Caco-2 (cell line): ENCODE measurements at regions not wholly inside any gene's neighbourhood (a gene's known extent, or its start where the extent isn't known, plus 50 kb on each side); places are given as distances from the start of the nearest gene placed in this dataset.

Source experiments
- BruUV-seq: library from RNA; stranded (reverse); fragments of 400-500 nt; replicated peaks from 2 replicates; lab custom pipeline; 2021; lab: Mats Ljungman, UMichigan
- CTCF ChIA-PET: fragments of 300-600 bp; sonication (Branson Sonifier 250); formaldehyde crosslinking; loops from one replicate; lab custom pipeline; 2022; ENCODE audit warnings: antibody characterized with exemption; lab: Charles Lee
- POLR2A ChIA-PET: fragments of 300-600 bp; sonication (Branson Sonifier 250); formaldehyde crosslinking; loops from one replicate; lab custom pipeline; 2022; ENCODE audit warnings: antibody characterized with exemption; lab: Charles Lee
- DNase-seq, 2 experiments: peaks; one replicate each; pipeline versions ENCODE4 v3.0.0 to v3.0.0-alpha.2; 2020 to 2022
- H3K27me3 ChIP-seq: replicated peaks from 2 replicates; pipeline ENCODE4 v1.6.0; 2011; ENCODE audit warnings: low read length; ENCODE audit not compliant: control insufficient read depth, insufficient read depth
- H3K36me3 ChIP-seq: 2 replicates; pipeline ENCODE4 v1.5.1; 2011; ENCODE audit warnings: low read length; ENCODE audit not compliant: control insufficient read depth, insufficient read depth
- H3K4me1 ChIP-seq: fragments of 250-450 bp; sonication (Bioruptor Pico); 2 replicates; pipeline ENCODE4 v1.5.1; 2020; ENCODE audit warnings: mild to moderate bottlenecking
- H3K4me3 ChIP-seq: 2 replicates; pipeline ENCODE4 v1.5.1; 2011; ENCODE audit warnings: low read depth, mild to moderate bottlenecking, control low read depth, low read length
- H3K9me3 ChIP-seq: fragments of 250-450 bp; sonication (Bioruptor Pico); 2 replicates; pipeline ENCODE4 v1.5.1; 2020; ENCODE audit warnings: mild to moderate bottlenecking, moderate library complexity
- H3K27ac Mint-ChIP-seq: one replicate; pipeline ENCODE4 v1.8.0; 2022; ENCODE audit warnings: mixed read lengths; ENCODE audit not compliant: unreplicated experiment
- H3K27me3 Mint-ChIP-seq: one replicate; pipeline ENCODE4 v1.8.0; 2022; ENCODE audit warnings: mixed read lengths; ENCODE audit not compliant: insufficient read depth, unreplicated experiment
- H3K36me3 Mint-ChIP-seq: one replicate; pipeline ENCODE4 v1.8.0; 2022; ENCODE audit warnings: mild to moderate bottlenecking, mixed read lengths; ENCODE audit not compliant: insufficient read depth, unreplicated experiment
- H3K4me1 Mint-ChIP-seq: one replicate; pipeline ENCODE4 v1.8.0; 2022; ENCODE audit warnings: low read depth, mixed read lengths; ENCODE audit not compliant: unreplicated experiment
- H3K4me3 Mint-ChIP-seq: one replicate; pipeline ENCODE4 v1.8.0; 2022; ENCODE audit warnings: mild to moderate bottlenecking, moderate library complexity, mixed read lengths; ENCODE audit not compliant: unreplicated experiment
- H3K9me3 Mint-ChIP-seq: one replicate; pipeline ENCODE4 v1.8.0; 2022; ENCODE audit warnings: mixed read lengths; ENCODE audit not compliant: unreplicated experiment
- CTCF ChIP-seq, 2 experiments: fragments of 200-600 bp in 1 of 2; IDR thresholded peaks; 1 replicate in 1 of 2; 2 replicates in 1 of 2; pipeline versions ENCODE4 v1.5.1 to v1.8.0; 2011 to 2022; ENCODE audit warnings: antibody characterized with exemption in 1 of 2, control low read depth in 1 of 2, inconsistent platforms in 1 of 2, low read depth in 1 of 2, low read length in 1 of 2, mild to moderate bottlenecking in 1 of 2, moderate library complexity in 1 of 2; ENCODE audit not compliant: insufficient read depth in 1 of 2, severe bottlenecking in 1 of 2, unreplicated experiment in 1 of 2
- intact Hi-C: fragments of 100-400 bp; cut with micrococcal nuclease; formaldehyde crosslinking; loops from one replicate; pipeline ENCODE4 v1.10.0; 2022; ENCODE audit not compliant: unreplicated experiment

- H3K9me3 ChIP-seq, result peaks cover 21% of the 10 kb centered on the region
- no peaks in the 10 kb centered on the region for H3K36me3 ChIP-seq
- BruUV-seq, result no TSS peak
- peaks cover 49% of the 10 kb centered on the region for H3K9me3 Mint-ChIP-seq
- CTCF ChIA-PET, result no interaction called here
- no peak for DNase-seq
- H3K4me3 ChIP-seq, result no peak overlapping the region
- no peaks in the 10 kb centered on the region for H3K36me3 Mint-ChIP-seq
- POLR2A ChIA-PET, result no interaction called here
- H3K27me3 Mint-ChIP-seq, result no peaks in the 10 kb centered on the region
- no peak overlapping the region for H3K27ac Mint-ChIP-seq
- no peaks in the 10 kb centered on the region for H3K4me1 Mint-ChIP-seq
- H3K4me3 Mint-ChIP-seq, result no peak overlapping the region
- TF ChIP-seq CTCF (IDR thresholded peaks at IDR 0.05; ENCODE audit: insufficient read depth in 1 of 2, low read depth in 1 of 2, low read length in 1 of 2, severe bottlenecking in 1 of 2, unreplicated experiment in 1 of 2), result no peak
- intact Hi-C loops, result no loop called here
- H3K27me3 ChIP-seq, result no peaks in the 10 kb centered on the region
- H3K4me1 ChIP-seq, result no peaks in the 10 kb centered on the region
Measured at GRCh38 chr7:63918986-63919385, 79.7 kb upstream of the ZNF722 start.

GRCh38 chr7:63925262-63925625 is 73.4 kb upstream of the ZNF722 start:
- Histone ChIP-seq H3K4me3 (no peak overlapping the region), H3K9me3 (peaks cover 25% of the 10 kb centered on the region), H3K27me3 (no peaks in the 10 kb centered on the region), H3K4me1 (no peaks in the 10 kb centered on the region), H3K36me3 (no peaks in the 10 kb centered on the region)
- Mint-ChIP-seq H3K4me1 (no peaks in the 10 kb centered on the region), H3K27ac (no peak overlapping the region), H3K9me3 (peaks cover 48% of the 10 kb centered on the region), H3K36me3 (no peaks in the 10 kb centered on the region), H3K4me3 (no peak overlapping the region), H3K27me3 (no peaks in the 10 kb centered on the region)
- no peak for DNase-seq
- POLR2A ChIA-PET, result no interaction called here
- intact Hi-C loops, result no loop called here
- no TSS peak for BruUV-seq
- CTCF ChIA-PET, result no interaction called here
- no peak for TF ChIP-seq CTCF (IDR thresholded peaks at IDR 0.05; ENCODE audit: insufficient read depth in 1 of 2, low read depth in 1 of 2, low read length in 1 of 2, severe bottlenecking in 1 of 2, unreplicated experiment in 1 of 2)

GRCh38 chr7:63925626-63926460 is 72.8 kb upstream of the ZNF722 start:
- BruUV-seq, result no TSS peak
- CTCF ChIA-PET, result no interaction called here
- H3K4me3 Mint-ChIP-seq, result no peak overlapping the region
- Histone ChIP-seq H3K4me3 (no peak overlapping the region), H3K9me3 (peaks cover 25% of the 10 kb centered on the region), H3K27me3 (no peaks in the 10 kb centered on the region), H3K36me3 (no peaks in the 10 kb centered on the region), H3K4me1 (no peaks in the 10 kb centered on the region)
- intact Hi-C loops, result no loop called here
- no peaks in the 10 kb centered on the region for H3K4me1 Mint-ChIP-seq
- H3K36me3 Mint-ChIP-seq, result no peaks in the 10 kb centered on the region
- POLR2A ChIA-PET, result no interaction called here
- no peaks in the 10 kb centered on the region for H3K27me3 Mint-ChIP-seq
- no peak for DNase-seq
- no peak for TF ChIP-seq CTCF (IDR thresholded peaks at IDR 0.05; ENCODE audit: insufficient read depth in 1 of 2, low read depth in 1 of 2, low read length in 1 of 2, severe bottlenecking in 1 of 2, unreplicated experiment in 1 of 2)
- H3K9me3 Mint-ChIP-seq, result peaks cover 47% of the 10 kb centered on the region
- no peak overlapping the region for H3K27ac Mint-ChIP-seq
